NK-92 treated with Interleukin-12 subunit alpha and Interleukin-12 subunit beta, amount 100 ng/mL, for 24 hours (cell line): ENCODE measurements at regions not wholly inside any gene's neighbourhood (a gene's known extent, or its start where the extent isn't known, plus 50 kb on each side); places are given as distances from the start of the nearest gene placed in this dataset.

Experiments used
- DNase-seq: peaks from one replicate; lab custom pipeline; 2025; lab: John Stamatoyannopoulos, UW

DNA sequence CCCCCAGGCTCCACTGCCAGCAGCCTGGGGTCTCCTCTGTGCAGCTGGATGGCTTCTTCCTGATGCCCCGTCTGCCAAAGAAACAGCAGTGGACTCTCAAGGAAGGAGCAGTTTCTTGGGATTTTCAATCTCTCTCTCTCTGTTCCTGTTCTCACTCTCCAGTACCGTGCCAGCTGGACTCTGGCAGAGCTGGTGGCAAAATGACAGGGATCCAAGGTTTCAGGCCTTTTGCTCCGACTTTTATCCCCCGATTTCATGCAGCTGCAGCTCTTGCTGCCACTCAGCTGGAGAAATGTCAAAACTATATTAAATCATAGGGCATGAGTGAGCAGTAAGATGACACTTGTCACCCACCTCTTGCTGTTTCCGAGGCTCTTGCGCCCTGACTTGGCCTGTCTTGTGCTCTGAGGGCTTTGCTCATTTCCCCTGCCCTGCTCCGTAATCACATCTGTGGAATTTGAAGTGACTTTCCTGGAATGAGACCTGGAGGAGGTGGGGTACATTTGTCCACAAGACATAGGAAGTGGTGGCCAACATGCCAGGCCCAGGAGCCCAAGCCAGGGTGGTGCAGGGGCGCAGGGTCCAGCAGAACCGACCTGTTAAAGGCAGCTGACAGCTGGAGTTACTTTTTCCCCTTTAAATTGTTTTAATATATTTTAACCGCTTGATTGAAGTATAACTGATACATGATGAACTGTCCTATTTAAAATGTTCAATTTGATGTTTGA is 576.2 kb downstream of the PTPRU start:
- DNase-seq = no peak

DNA sequence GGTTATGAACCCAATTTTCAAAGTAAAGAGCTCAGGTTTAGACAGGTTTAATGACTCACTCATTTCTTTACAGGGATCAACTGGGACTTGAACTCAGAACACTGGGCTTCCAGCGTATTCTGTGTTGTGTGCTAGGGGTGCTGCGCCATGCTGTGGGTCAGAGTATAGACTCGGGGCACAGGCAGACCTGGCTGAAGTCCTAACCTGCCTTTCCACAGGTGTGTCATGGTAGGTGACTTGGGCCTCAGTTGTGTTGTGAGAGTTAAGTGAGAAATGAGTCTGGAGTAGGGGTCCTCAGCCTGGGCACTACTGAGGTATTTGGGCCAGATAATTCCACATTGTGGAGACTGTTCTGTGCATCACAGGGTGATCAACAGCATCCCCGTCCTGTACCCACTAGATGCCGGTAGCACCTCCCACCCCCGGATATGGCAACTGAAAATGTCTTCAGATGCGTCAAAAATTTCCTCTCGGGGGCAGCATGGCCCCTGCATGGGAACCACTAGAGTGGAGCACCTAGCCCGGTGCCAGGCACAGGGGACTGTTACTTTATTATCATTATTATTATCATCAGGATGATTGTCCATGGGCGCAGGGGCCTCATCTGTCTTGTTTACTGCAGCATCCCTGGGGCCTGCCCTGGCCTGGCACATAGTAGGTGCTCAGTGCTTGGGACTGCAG is 575.5 kb downstream of the PTPRU start:
- DNase-seq = no peak

DNA sequence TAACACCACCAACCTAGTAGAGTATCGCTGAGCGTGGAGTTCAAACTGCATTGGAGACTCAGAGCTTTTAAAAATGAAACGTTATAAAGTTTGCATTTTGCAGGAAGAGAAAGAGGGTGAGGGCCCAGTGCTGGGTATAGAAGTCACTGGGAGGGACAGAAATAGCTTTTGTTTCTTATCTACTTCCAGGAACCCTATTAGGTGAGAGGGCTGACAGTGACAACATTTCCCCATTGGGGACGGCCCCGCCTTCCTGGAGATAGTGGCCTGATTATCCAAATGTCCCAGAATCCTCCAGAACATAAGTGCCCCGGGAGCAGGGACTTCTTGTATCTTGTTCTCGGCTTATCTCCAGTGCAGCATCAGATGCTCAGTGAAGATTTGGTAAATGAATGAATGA is 574.9 kb downstream of the PTPRU start:
- DNase-seq = no peak

DNA sequence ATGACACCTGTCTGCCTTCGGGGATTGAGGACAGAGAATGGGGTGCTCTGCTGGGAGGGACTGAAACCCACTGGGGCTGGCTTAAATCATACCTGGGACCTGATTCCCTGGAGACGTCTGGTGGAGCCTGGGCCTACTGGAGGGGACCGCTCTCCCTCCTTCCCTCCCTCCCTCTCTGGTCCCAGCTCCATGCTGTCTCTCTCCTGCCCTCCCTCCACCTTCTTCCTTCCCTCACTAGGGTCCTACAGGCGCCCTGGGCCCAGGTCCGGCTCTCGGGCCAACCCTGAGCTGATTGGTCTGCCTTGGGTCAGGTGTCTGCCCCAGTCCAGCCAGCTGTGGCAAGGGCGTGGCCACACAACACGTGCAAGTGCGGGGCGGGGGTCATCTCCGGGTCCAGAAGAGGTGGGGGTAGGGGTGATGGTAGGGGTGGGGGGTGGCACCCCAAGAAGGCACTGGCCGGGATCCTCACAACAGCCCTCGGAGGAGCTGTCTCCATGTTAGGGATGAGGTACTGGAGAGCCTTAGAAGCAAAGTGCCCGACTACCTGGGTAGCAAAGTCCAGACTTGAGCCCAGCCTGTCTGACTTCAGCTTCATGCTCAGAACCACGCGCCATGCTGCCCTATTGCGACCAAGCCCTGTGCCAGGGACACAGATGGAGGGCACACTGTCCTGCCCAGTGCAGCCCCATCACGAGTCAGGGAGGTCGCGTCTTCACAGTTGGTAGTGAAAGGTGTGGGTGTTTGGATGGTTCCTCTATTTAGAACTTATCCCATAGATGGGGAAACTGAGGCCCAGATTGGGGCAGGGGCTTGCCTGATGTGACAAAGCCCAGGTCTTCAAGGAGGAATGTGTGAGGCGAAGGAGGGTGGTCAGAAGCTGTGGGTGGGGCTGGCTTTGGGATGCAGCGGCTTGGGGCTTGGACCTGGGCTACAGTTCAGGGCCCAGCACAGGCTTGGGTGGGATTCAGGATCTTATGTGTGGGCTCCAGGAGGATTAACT is 574.1 kb downstream of the PTPRU start:
- DNase-seq = no peak

DNA sequence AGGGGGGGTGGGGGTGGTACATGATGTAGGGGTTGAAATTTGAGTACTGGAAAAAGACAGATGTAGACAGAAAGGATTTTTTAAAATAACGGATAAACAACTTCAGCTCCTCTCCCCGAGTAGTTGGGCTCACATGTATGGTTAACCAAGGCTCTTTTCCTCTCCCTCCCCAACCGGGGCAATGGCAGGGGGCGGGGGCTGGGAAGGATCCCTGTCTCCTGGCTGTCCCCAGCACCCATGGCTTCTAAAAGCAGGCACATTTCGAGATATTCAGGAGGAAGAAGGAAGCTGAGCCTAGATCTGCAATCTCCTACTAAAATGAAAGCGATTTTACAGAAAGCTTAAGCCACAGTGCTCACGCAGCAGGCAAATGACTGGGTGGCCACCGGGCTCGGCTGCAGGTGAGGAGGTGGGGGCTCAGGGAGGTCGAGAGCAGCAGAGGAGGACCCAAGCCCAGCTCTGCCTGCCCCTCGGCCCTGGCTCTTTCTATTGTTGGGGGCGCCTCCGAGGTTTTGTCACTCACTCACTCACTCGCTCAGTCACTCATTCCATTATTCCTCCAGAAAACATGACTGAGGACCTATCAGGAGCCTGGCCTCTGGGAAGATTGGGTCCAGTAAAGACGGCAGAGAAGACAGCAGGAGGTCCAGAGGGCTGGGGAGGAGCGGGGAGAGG is 573.3 kb downstream of the PTPRU start:
- DNase-seq = no peak

DNA sequence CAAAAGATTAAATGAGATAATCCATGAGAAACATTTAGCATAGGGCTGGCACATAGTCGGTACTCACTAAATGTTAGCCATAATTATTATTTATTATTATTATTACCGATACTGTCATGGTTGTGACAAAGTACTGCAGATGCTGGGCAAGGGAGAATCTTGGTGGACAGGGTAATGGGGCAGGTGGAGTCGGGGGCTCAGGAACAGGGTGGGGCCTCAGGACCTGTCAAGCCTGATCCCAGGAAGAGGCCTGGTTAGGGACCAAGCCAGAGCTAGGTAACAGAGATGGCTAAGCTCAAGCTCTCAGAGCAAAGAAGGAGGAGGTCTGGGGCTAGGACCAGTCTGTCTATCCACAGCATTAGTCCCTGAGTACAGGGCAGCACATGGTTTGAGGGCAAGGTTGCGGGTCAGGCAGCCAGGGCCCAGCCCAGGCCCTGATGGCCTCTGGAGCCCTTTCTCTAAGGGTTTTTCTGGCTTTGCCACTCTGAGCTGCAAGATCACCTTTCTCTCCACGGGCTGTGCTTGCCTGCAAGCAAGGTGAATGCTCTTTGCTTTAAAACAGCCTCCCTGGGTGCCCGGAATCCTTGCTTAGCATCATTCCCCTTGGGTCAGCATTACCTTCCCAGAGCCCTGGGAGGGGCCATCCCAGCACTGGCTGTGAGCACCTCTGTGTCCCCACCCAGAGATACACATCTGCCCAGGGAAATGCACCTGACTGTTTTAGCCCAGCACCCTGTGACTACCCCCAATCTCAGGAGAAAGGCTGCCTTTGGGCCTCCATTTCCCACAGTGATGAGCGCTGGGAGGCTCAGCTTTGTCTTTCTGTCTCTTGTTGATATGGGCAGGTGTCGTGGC is 572.0 kb downstream of the PTPRU start:
- DNase-seq = no peak

DNA sequence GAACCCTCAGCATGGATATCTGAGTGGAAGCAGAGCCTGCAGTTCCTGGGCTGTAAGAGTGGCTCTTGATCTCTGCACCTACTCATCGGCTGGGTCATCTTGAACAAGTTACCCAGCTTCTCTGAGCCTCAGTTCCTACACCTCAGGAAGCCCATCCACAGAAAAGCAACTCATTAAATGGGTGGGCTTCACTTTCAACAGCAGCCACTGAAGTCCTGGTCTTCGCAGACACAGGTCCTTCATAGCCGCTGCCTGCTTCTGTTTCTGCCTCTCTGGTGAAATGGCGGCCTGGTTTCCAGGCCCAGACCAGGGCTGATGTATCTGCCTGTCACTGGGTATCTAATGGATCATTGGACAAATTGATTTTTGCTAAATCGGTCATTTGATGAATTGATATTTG is 571.4 kb downstream of the PTPRU start:
- no peak for DNase-seq

DNA sequence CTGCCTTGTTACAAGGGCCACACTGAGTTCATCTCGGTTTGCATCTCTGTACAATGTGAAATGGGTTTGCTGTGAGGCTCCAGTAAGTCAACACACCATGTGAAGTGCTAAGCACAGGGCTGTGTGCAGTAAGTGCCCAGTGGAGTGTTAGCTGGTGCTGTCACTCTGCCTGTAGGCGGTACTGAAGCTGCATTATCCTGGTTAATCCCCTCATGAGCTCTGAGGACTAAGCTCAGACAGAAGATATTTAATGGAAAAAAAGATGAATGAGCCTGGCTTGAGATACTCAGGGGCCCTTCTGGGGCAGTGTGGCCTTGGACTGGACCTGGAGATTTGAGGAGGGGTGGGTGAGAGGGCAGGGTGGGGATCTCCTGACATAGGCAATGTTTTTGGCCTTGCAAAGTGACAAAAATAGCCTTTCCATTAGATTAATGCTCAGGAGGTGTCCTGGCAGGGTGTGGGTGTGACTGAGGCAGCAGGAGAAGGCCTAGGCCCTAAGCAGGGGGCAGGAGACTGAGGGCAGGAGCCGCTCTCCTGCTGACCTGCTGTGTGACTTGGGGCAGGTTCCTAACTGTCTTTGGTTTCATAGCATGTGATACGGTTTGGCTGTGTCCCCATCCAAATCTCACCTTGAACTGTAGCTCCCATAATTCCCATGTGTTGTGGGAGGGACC is 570.5 kb downstream of the PTPRU start:
- DNase-seq = no peak

DNA sequence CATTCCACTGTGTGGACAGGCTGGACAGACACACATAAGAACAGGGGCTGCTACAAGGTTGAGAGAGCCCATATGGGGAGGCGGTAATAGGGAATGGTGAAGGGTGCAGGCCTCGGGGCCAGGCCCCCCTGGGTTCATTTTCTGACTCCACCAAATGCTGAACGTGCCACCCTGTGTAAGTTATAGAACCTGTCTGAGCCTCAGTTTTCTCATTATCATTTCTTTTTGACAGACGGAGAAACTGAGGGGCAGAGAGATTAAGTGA is 569.5 kb downstream of the PTPRU start:
- no peak for DNase-seq

DNA sequence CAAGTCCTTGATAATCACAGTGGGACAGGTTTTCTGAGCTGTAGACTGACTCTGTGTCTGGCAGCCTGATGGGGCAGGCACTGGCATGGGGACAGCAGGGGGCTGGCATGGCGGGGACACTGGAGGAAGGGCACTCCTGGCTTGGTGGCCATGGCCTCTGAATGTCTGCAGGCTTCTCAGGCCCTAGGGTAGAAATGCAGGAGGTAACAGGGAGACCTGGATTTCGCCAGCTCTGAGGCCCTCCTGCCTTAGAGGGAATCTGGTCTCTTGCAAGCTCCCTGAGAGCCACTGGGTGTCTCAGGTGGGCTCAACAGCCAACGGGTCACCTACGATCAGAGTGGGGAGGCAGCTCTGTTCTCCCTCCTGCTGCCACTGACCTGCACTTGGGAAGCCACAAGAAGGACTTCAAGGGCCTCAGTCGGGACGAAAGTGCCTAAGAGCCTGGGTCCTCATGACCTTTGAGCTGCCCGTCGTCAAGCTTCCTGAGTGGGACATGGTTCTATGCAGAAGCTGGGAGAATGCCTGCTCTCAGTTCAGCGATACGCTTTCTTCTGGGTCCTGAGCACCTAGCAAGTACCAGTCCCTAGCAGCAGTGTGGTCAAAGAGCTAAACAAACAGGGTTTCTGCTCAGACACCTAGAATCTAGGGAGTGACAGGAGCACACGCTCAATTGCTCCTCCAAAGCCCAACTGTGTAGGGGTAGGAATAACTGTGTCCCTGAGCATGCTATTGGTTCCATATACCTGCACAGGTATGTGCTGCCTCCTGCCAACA is 569.0 kb downstream of the PTPRU start:
- DNase-seq = no peak

DNA sequence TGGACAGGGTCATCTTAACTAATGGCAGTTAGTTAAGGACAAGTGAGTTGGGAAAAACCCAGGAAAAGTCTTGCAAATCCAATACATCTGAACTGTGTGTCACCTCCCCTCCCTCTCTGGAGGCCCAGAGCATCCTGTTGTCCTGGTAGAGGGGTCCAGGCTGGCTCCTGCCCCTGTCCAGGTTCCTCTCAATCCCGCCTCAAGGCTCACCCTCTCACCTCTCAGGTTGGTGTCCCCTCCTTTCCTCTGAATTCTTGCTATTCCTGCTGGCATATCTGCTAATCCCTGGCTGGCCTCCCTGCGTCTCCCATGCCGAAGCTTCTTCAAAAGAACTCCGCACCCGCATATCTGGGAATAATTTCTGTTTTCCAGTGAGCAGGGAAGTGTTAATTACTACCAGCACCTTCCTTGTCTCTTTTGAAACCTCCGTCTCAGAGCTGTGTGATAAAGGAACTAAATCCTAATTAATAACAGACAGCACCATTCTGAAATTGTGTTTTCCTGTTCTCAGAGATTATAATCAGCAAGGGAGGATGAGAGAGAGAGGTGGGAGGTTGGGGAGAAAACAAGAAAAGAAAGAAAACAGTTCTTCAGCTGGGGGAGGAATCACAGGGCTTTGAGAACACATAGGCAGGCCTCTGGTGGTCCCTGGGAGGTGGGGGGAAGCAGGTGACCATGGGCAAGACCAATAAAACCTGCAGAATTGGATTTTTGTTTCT is 568.0 kb downstream of the PTPRU start:
- no peak for DNase-seq

DNA sequence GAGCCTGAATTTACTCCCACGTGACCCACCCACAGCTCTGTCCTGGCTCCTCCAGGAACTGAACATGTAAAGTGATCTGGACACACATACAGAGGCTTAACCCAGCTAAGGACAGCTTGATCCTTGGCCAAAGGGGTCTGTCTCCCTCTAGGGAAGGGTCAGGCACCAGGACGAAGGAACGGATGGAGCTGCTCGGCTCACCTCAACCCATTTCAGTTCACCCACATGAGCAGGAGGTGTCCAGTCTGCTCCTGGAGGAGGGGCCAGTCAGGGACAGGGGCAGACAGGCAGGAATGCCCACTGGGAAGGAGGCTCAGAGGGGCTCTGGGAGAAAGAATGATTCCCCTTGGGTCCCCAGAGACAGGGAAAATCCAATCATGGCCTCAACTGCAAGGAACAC is 567.2 kb downstream of the PTPRU start:
- no peak for DNase-seq

DNA sequence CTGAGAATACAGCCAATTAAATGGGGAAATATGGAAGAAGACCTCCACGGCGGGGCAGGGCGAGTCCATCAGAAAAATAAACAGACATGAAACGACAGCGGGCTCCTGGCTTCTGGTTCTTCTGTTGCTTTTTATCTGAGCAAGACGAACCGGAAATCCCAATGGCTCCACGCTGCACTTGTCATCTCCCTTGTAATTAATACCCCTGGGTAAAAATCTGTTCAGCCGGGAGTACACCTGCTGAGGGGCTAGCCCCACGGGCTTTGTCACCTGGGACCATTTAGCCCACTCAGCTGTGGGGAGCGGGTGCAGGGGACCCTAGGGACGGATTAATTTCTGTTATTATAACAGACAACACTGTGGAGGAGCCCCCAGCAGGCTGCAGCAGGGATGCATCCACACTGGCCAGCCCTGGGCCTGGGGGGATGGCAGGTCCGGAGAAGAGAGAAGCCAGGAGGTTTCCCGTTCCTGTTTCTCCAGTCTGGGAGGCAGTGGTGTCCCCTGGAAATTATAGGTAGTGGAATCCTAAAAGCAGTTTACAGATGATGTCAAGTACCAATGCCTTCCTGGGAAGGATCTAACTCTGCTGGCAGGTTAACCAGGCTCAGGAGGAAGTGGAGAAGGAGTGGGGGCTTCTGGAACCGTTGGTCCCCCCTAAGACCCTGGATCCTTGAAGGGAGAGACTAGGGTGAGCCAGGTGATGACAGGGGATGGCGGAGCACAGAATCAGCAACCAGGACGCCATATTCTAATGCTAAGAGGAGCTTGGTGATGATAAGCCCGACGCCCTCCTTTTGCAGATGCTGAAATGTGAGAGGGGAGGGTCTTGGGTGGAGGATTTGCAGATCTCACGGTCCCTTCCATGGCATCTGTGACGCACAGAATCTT is 566.1 kb downstream of the PTPRU start:
- DNase-seq = no peak

DNA sequence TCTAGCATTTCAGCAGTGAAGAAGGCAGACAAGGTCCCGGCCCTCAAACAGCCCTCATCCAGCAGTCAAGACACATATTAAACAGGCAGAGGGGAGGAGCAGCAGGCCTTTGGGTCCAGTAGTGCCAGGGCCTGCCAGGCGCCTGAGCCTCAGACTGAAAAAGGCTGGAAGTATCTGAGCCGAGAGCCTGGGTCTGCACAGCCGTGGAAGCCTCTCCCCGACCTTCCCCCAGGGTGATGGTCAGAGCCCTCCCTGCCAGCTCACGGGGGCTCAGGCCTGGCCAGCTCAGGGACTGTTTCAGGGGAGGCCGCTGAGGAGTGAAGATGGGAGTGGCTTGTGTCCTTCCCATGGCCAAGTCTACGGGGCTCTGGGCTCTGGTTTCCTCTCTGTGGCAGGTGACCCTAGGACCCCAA is 565.2 kb downstream of the PTPRU start:
- DNase-seq = no peak

DNA sequence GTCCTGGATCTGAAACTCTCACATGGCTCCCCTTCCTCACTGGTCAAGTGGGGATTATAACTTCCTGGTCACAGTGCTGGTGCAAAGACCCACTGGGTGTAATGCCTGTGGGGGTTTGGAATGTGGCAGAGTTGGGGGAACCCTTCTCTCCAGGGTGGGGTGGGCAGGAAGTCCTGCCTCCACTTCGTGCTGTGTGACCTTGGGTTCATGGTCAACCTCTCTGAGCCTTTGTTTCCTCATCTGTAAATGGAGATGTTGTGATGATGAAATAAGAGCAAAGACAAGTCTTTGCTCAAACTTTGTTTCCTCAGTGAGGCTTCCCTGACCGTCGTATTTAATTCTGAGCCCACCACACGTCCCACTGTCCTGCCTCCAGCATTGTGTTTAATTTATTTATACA is 564.7 kb downstream of the PTPRU start:
- no peak for DNase-seq

DNA sequence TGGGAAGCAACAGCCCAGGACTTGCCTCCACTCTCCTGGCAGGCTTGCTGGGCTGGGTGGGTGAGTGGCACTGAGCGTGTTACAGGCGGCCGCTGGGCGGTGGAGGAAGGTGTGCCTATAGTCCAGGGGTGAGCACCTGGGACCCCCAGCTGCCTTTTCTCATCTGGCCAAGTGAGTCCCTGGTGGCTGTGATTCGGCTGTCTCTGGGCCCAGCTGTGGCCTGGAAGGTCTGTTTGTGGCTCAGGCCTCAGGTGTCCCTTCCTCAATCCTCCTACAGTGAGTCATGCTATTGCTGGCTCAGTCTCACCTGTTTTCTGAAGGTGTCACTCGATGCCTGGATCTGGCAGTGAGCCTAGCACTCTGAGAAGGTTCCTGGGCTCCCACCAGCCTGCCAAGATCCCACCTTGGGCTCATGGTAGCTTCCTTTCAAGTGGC is 564.2 kb downstream of the PTPRU start:
- DNase-seq = no peak

DNA sequence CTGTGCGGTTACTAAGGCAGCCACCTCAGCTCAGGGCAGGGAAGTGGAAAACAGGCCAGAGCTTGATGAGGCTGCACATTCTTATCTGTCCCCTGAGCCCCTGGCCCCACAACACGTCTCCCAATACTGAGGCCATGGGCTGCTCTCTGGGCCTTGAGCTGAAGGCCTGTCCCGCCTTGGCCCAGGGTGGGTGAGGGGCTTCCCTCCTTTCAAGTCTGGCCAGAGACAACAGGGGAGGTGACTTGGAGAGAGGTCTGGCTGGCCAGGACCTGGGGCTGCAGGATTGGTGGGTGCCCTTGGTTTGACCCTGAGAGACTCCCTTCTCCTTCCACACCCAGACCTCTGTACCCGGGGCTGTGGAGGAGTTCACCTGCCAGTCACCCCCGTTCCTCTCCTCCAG is 563.8 kb downstream of the PTPRU start:
- DNase-seq = no peak
